ENCODE measurements at regions not wholly inside any gene's neighbourhood (a gene's known extent, or its start where the extent isn't known, plus 50 kb on each side); places are given as distances from the start of the nearest gene placed in this dataset.

GRCh38 chr16:85501900-85502299, 111.2 kb upstream of the GSE1 start:
- Mint-ChIP-seq H3K9me3 (no peaks in the 10 kb centered on the region), H3K4me3 (peak overlapping the region in 1 of 2 experiments; percentile 50; a peak in 1 of 5 replicates), H3K27ac (no peak overlapping the region; a peak in 1 of 7 replicates), H3K36me3 (ENCODE audit: insufficient read depth in 1 of 3, low read depth in 3 of 3) (peaks cover 0 to 2% (median 0%) of the 10 kb centered on the region in 3 experiments; a peak in 1 of 7 replicates), H3K27me3 (ENCODE audit: low read depth) (peaks cover 5% of the 10 kb centered on the region), H3K4me1 (peaks cover 9 to 18% of the 10 kb centered on the region in 2 experiments)
- Histone ChIP-seq H3K4me1 (ENCODE audit: insufficient read depth, low read length) (peaks cover 7% of the 10 kb centered on the region; the same call in 1 of the 2 replicates), H3K23me2 (ENCODE audit: insufficient read length, low read depth, low read length, poor library complexity, severe bottlenecking) (no peaks in the 10 kb centered on the region), H4K8ac (replicated peaks; ENCODE audit: insufficient read length, low read depth, low read length) (no peak overlapping the region), H2BK12ac (ENCODE audit: insufficient read length, low read depth, low read length) (no peak overlapping the region), H4K5ac (ENCODE audit: insufficient read length, low read depth, low read length) (no peak overlapping the region), H3K27me3 (ENCODE audit: insufficient read depth, low read length) (no peaks in the 10 kb centered on the region), H3K9me3 (ENCODE audit: control insufficient read depth, low read depth, low read length) (no peaks in the 10 kb centered on the region), H3T11ph (ENCODE audit: low read length) (no peak overlapping the region), H2AFZ (ENCODE audit: low read length) (no peak overlapping the region), H3K9ac (ENCODE audit: extremely low read depth, insufficient read length, low read length) (no peak overlapping the region), H2AK5ac (ENCODE audit: insufficient read length, low read length) (no peak overlapping the region), H3K79me2 (ENCODE audit: insufficient read depth, low read length) (no peaks in the 10 kb centered on the region), H3K18ac (ENCODE audit: insufficient read length, low read depth, low read length) (no peak overlapping the region), H3K79me1 (ENCODE audit: insufficient read depth, low read depth, low read length, poor library complexity, severe bottlenecking) (no peaks in the 10 kb centered on the region), H3K14ac (ENCODE audit: insufficient read depth, low read length) (no peak overlapping the region), H3K27ac (ENCODE audit: insufficient read length, low read depth, low read length) (no peak overlapping the region), H2BK15ac (ENCODE audit: low read depth, low read length) (no peak overlapping the region), H3K23ac (ENCODE audit: insufficient read length, low read depth, low read length) (no peak overlapping the region), H4K20me1 (ENCODE audit: control insufficient read depth, insufficient read depth, insufficient read length) (no peaks in the 10 kb centered on the region), H2BK120ac (ENCODE audit: low read depth, low read length, poor library complexity, severe bottlenecking) (no peak overlapping the region), H2BK5ac (ENCODE audit: insufficient read length, low read length) (no peak overlapping the region), H3K4me2 (ENCODE audit: insufficient read depth, insufficient read length, low read length) (no peak overlapping the region), H2BK20ac (ENCODE audit: low read depth, low read length, poor library complexity, severe bottlenecking) (no peak overlapping the region), H3K56ac (ENCODE audit: insufficient read length, low read depth, low read length) (no peak overlapping the region), H3K4ac (ENCODE audit: low read depth, low read length) (no peak overlapping the region), H4K91ac (ENCODE audit: insufficient read length, low read depth, low read length) (no peak overlapping the region)
- DNase-seq = no peak
- no peak for TF ChIP-seq CTCF (conservative IDR thresholded peaks at IDR 0.05)
- WGBS (ENCODE audit: extremely low coverage, insufficient read length, low lambda C conversion rate) = no CpG with 5 or more reads among the region's 11 CpGs

Measured in H9 (cell line).